Naive thymus-derived CD8-positive, alpha-beta T cell (primary cell): ENCODE measurements at regions not wholly inside any gene's neighbourhood (a gene's known extent, or its start where the extent isn't known, plus 50 kb on each side); places are given as distances from the start of the nearest gene placed in this dataset.
A peak's percentile ranks its signal among the peaks of the same experiment; 100 is the strongest.
"Not testable (repeated sequence)": the region's sequence is repeated elsewhere in the genome, so short reads cannot be mapped to it uniquely, and the experiment has no call there.

Source experiments
- ATAC-seq, 2 donors: fragments of 150-1000 bp; cut with Tn5 transposase in 1 of 2; sonication (Bioruptor Pico), chemical (Tn5 transposase) in 1 of 2; 1 replicate in 1 of 2; 2 replicates in 1 of 2; pipeline ENCODE4 v1.10.0; 2021; ENCODE audit warnings: mild to moderate bottlenecking in 2 of 2, moderate library complexity in 2 of 2
- POLR2A ChIA-PET: fragments of 350-600 bp; sonication (Branson Sonifier 250); formaldehyde crosslinking; loops from one replicate; lab custom pipeline; 2021; ENCODE audit warnings: antibody characterized with exemption; lab: Charles Lee
- DNase-seq, 10 donors: peaks; one replicate each; pipeline versions ENCODE4 v3.0.0 to v3.0.0-alpha.2; 2020 to 2022
- H3K27ac Mint-ChIP-seq, 10 donors: one replicate each; pipeline ENCODE4 v1.8.0; 2020 to 2022; ENCODE audit warnings: mild to moderate bottlenecking in 10 of 10, mixed read lengths in 10 of 10, moderate library complexity in 4 of 10, inconsistent platforms in 1 of 10
- H3K27me3 Mint-ChIP-seq, 5 donors: one replicate each; pipeline ENCODE4 v1.8.0; 2021 to 2022; ENCODE audit warnings: mixed read lengths in 5 of 5
- H3K36me3 Mint-ChIP-seq, 3 donors: one replicate each; pipeline ENCODE4 v1.8.0; 2020 to 2022; ENCODE audit warnings: mixed read lengths in 3 of 3, mild to moderate bottlenecking in 2 of 3, inconsistent platforms in 1 of 3
- H3K4me1 Mint-ChIP-seq, 4 donors: one replicate each; pipeline ENCODE4 v1.8.0; 2021 to 2022; ENCODE audit warnings: mixed read lengths in 4 of 4
- H3K4me3 Mint-ChIP-seq, 10 donors: one replicate each; pipeline ENCODE4 v1.8.0; 2020 to 2022; ENCODE audit warnings: mild to moderate bottlenecking in 10 of 10, mixed read lengths in 10 of 10, moderate library complexity in 6 of 10, inconsistent platforms in 1 of 10
- H3K9me3 Mint-ChIP-seq, 9 donors: one replicate each; pipeline ENCODE4 v1.8.0; 2020 to 2022; ENCODE audit warnings: mixed read lengths in 9 of 9, mild to moderate bottlenecking in 3 of 9, inconsistent platforms in 1 of 9, moderate library complexity in 1 of 9

DNA sequence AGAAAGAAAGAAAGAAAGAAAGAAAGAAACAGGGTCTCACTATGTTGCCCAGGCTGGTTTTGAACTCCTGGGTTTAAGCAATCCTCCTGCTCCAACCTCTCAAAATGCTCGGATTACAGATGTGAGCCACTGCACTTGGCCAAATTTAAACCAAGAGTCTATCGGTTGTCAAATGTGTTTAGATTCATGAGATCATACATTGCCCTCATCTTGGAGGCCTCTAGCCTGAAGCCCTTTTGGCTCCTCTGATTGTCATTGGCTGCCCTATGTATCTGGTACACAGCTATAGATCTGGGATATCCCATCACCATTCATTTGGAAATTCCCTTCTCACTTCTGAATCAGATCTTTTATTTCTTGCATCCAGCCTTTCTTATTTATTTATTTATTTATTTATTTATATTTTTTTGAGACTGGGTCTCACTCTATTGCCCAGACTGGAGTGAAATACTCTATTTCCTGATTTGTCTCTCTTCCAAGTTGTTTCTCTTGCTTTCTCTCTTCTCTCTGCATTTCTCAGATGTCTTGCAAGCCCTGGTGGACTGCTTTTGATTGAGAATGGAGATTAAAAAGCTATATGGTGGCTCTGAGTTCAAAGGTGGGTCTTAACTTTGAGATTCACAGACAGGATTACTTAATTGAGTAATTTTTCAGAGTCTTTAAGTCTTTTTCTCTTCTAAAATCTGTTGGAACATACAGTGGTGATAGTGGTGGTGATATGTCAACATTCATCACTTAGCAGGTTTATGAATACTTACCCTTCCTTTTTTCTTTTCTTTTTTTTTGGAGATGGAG lies 121.9 kb downstream of the GJA1 start:
- Mint-ChIP-seq H3K36me3 (no peaks in the 10 kb centered on the region), H3K4me1 (no peaks in the 10 kb centered on the region), H3K4me3 (no peak overlapping the region), H3K9me3 (peaks cover 0 to 5% (median 0%) of the 10 kb centered on the region in 9 donors), H3K27ac (no peak overlapping the region), H3K27me3 (peaks cover 0 to 3% (median 0%) of the 10 kb centered on the region in 5 donors)
- POLR2A ChIA-PET = no interaction called here
- no peak for ATAC-seq
- DNase-seq = no peak

DNA sequence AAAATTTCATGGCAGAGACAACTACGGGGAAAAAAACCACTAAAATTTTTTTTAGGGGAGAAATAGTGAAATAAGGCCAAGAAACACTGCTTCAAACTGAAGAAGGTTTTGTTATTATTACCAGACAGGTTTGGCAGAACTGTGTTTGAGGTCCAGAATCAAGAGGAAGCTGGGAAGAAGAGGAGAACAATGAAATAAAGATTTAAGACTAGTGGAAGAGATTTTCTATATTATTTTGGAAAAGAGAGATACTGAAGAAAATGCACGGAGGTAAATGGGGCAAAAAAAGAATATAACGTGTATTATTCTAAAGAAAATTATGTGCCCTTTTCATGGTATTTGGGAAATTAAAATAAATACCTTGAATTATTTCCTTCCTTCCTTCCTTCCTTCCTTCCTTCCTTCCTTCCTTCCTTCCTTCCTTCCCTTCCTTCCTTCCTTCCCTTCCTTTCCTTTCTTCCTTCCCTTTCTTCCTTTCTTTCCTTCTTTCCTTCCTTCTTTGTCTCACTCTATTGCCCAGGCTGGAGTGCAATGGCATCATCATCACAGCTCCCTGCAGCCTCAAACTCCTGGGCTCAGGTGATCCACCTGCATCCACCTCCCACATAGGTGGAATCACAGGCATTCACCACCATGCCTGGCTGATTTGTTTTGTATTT lies 124.3 kb downstream of the GJA1 start:
- Mint-ChIP-seq H3K27me3 (peaks cover 0 to 3% (median 0%) of the 10 kb centered on the region in 5 donors), H3K4me1 (no peaks in the 10 kb centered on the region), H3K36me3 (peaks cover 0 to 10% (median 6%) of the 10 kb centered on the region in 3 donors), H3K9me3 (peaks cover 4 to 21% (median 16%) of the 10 kb centered on the region in 9 donors), H3K27ac (peak overlapping the region in 2 of 10 donors; percentile 18 to 37), H3K4me3 (no peak overlapping the region)
- POLR2A ChIA-PET = no interaction called here
- ATAC-seq (no peak), DNase-seq (no peak)

DNA sequence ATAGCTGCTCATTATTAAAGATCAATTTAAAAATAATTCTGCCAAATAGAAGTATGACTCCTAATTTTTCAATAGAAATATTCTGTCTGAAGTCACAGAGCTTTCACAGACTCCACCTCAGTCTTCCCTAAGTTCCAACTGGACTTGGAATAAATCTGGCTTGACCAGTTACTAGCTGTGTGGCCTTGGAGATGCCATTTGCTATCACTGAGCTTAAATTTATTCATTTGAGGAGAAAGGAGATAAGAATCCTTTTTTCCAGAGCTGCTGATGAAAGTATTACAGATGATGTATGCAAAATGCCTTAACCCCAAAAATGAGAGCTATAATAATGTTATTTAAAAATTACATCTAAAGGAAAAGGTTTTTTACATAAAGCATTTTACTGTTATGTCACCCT lies 125.0 kb downstream of the GJA1 start:
- H3K36me3 Mint-ChIP-seq = peaks cover 0 to 13% (median 9%) of the 10 kb centered on the region in 3 donors
- DNase-seq = no peak
- no peaks in the 10 kb centered on the region for H3K4me1 Mint-ChIP-seq
- peaks cover 5 to 28% (median 20%) of the 10 kb centered on the region in 9 donors for H3K9me3 Mint-ChIP-seq
- no peak for ATAC-seq
- H3K4me3 Mint-ChIP-seq = no peak overlapping the region
- H3K27ac Mint-ChIP-seq = no peak overlapping the region
- POLR2A ChIA-PET = no interaction called here
- peaks cover 0 to 3% (median 0%) of the 10 kb centered on the region in 5 donors for H3K27me3 Mint-ChIP-seq

DNA sequence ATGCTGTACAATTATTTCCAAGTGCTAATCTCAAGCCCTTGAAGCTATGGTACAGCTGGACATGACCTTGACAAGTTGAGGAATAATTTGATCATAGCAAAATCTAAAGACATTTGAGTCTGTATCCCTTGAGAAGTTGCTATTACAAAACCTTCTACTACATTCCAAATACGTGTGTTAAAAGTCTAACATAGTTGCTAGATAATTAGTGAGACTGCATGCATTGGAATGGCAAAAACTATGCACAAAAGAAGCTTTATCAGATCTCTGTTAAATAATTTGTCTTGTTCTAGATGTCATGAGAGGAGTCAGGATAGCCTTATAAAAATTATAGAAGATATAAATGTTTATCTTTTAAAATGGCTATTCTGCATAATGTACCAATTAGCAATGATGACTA lies 127.8 kb downstream of the GJA1 start:
- DNase-seq = no peak
- no peak overlapping the region for H3K4me3 Mint-ChIP-seq
- peaks cover 0 to 3% (median 0%) of the 10 kb centered on the region in 5 donors for H3K27me3 Mint-ChIP-seq
- H3K4me1 Mint-ChIP-seq = no peaks in the 10 kb centered on the region
- H3K9me3 Mint-ChIP-seq = peaks cover 5 to 31% (median 20%) of the 10 kb centered on the region in 9 donors
- no peak overlapping the region for H3K27ac Mint-ChIP-seq
- POLR2A ChIA-PET = no interaction called here
- peaks cover 0 to 13% (median 9%) of the 10 kb centered on the region in 3 donors for H3K36me3 Mint-ChIP-seq
- no peak for ATAC-seq

DNA sequence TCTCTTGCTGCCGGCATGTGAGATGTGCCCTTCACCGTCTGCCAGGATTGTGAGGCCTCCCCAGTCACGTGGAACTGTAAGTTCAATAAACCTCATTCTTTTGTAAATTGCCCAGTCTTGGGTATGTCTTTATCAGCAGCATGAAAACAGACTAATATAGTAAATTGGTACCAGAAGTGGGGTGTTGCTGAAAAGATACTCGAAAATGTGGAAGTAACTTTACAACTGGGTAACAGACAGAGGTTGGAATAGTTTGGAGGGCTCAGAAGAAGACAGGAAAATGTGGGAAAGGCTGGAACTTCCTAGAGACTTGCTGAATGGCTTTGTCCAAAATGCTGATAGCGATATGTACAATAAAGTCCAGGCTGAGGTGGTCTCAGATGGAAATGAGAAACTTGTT lies 129.1 kb downstream of the GJA1 start:
- H3K27me3 Mint-ChIP-seq, ATAC-seq, H3K27ac Mint-ChIP-seq, DNase-seq, POLR2A ChIA-PET, H3K4me3 Mint-ChIP-seq, H3K4me1 Mint-ChIP-seq: not testable (repeated sequence)
- peaks cover 0 to 18% (median 13%) of the 10 kb centered on the region in 3 donors for H3K36me3 Mint-ChIP-seq
- H3K9me3 Mint-ChIP-seq = peaks cover 5 to 41% (median 20%) of the 10 kb centered on the region in 9 donors

DNA sequence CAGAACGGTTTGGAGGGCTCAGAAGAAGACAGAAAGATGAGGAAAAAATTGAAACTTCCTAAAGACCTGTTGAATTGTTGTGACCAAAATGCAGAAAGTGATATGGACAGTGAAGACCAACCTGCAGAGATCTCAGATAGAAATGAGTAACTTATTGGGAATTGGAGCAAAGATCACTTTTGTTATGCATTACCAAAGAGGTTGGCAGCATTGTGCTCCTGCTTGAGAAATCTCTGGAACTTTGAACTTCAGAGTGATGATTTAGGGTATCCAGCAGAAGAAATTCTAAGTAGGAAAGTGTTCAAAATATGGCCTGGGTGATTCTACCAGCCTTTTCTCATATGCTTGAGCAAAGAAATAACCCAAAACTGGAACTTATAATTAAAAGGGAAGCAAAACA lies 136.0 kb downstream of the GJA1 start:
- H3K9me3 Mint-ChIP-seq = peaks cover 0 to 28% (median 12%) of the 10 kb centered on the region in 9 donors
- ATAC-seq (no peak), DNase-seq (no peak)
- no peak overlapping the region for H3K27ac Mint-ChIP-seq
- peaks cover 0 to 5% (median 0%) of the 10 kb centered on the region in 5 donors for H3K27me3 Mint-ChIP-seq
- POLR2A ChIA-PET = no interaction called here
- H3K36me3 Mint-ChIP-seq = peaks cover 0 to 17% (median 14%) of the 10 kb centered on the region in 3 donors
- H3K4me1 Mint-ChIP-seq = peaks cover 10 to 13% (median 11%) of the 10 kb centered on the region in 4 donors
- no peak overlapping the region for H3K4me3 Mint-ChIP-seq

DNA sequence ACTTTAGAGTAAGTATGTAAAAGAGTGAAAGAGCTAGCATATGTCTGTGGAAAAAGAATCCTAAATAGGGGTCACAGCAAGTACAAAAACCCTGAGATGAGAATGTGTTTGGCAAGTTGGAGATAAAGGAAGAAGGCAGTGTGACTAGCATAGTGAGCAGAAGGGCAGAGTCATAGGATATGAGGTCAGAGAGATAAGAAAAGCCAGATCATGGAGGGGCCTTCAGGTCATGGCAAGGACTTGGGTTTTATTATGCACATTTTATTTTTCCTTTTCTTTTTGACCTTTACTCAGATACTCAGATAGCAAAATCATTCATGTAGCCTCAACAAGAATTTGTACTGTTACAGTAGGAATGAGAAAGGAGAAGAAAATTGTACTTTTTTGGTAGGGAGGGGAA lies 138.0 kb downstream of the GJA1 start:
- POLR2A ChIA-PET = no interaction called here
- Mint-ChIP-seq H3K27ac (peak overlapping the region in 2 of 10 donors; percentile 21 to 23), H3K36me3 (peaks cover 0 to 17% (median 14%) of the 10 kb centered on the region in 3 donors), H3K4me3 (peak overlapping the region in 5 of 10 donors; percentile 15 to 49 (median 21)), H3K9me3 (peaks cover 0 to 28% (median 12%) of the 10 kb centered on the region in 9 donors), H3K4me1 (peaks cover 10 to 13% (median 11%) of the 10 kb centered on the region in 4 donors), H3K27me3 (peaks cover 0 to 5% (median 0%) of the 10 kb centered on the region in 5 donors)
- DNase-seq (no peak), ATAC-seq (no peak)

DNA sequence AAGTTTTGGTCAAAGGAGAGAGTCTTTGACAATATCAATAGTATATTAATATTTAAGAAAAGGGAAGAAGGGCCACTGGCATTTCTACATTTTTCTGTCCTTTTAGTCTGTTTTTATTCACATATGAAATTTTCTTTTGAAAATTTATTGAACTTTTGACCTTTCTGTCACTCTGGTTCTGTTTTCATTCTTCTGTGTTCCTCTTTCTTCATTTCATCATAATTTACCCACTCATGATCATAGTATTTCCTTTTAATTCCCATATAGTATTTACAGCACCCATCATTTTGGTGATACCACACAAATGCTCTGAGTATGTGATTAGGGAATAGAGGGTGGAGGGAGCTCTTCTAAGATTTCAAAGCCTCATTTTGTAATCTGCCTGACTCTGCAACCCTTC lies 142.8 kb downstream of the GJA1 start:
- Mint-ChIP-seq H3K4me3 (no peak overlapping the region), H3K27ac (no peak overlapping the region), H3K36me3 (no peaks in the 10 kb centered on the region), H3K4me1 (peaks cover 10 to 13% (median 12%) of the 10 kb centered on the region in 4 donors), H3K9me3 (no peaks in the 10 kb centered on the region), H3K27me3 (no peaks in the 10 kb centered on the region)
- POLR2A ChIA-PET = no interaction called here
- ATAC-seq (no peak), DNase-seq (no peak)

DNA sequence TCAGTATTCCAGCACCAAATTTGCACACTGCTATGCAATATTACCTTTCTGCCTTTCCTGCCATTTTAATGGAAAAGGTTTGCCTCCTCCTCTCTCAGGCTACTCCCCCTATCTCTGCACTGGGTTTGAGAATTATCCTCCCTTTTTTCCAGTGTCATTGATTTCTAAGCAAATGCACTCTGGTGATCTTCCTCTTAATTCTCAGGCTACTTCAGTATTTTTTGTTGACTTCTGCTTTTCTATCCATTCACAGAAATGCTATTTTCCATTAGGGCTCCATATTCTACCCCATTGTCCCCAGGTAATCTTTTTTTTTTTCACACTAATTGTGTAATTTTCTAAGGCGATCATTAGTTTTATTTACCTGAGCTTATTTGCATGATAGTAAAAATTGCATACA lies 144.0 kb downstream of the GJA1 start:
- H3K36me3 Mint-ChIP-seq = no peaks in the 10 kb centered on the region
- no peak overlapping the region for H3K4me3 Mint-ChIP-seq
- H3K9me3 Mint-ChIP-seq = no peaks in the 10 kb centered on the region
- no peak overlapping the region for H3K27ac Mint-ChIP-seq
- H3K27me3 Mint-ChIP-seq = no peaks in the 10 kb centered on the region
- H3K4me1 Mint-ChIP-seq = peaks cover 0 to 3% (median 1%) of the 10 kb centered on the region in 4 donors
- ATAC-seq (no peak), DNase-seq (no peak)
- POLR2A ChIA-PET = no interaction called here

DNA sequence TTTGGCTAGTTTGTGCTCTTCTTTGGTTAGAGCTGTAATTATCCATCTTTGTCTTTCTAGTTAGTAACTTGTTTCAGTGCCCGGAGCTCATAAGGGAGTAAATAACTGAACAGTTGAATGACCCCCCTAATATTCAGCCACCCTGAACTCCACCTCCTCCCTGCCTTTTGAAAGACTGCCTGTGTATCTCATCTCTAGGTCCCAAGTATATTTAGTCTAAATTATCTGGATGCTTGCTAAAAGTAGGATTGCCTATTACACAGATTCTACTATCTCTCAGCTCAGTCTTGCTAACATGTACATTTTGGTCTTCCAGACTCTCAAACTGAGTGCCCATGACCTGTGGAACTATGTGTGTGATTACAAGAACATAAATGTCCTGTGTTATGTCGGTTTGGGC lies 145.9 kb downstream of the GJA1 start:
- Mint-ChIP-seq H3K27me3 (no peaks in the 10 kb centered on the region), H3K4me3 (no peak overlapping the region), H3K27ac (peak overlapping the region in 1 of 10 donors; percentile 50), H3K4me1 (peaks cover 0 to 3% (median under 1%) of the 10 kb centered on the region in 4 donors), H3K36me3 (no peaks in the 10 kb centered on the region), H3K9me3 (no peaks in the 10 kb centered on the region)
- POLR2A ChIA-PET = no interaction called here
- ATAC-seq (no peak), DNase-seq (no peak)

DNA sequence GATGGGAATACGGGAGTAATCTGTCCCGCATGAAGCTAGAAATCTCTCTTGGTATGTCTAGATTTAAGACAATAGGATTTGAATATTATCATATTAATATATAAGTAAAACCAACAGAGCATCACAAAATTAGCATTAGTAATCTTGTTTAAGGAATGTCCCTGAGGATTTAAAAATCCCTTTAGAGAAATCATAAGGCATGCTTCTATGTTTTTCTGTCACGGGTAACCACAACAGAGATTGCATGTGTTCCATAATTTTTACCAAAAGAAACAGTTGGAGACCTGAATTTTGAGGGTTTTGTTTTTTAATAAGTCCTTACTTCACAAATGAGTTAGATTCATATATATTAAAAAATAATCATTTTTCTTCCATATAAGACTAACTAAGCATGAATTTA lies 146.8 kb downstream of the GJA1 start:
- ATAC-seq (no peak), DNase-seq (no peak)
- no peaks in the 10 kb centered on the region for H3K9me3 Mint-ChIP-seq
- POLR2A ChIA-PET = no interaction called here
- no peak overlapping the region for H3K27ac Mint-ChIP-seq
- H3K27me3 Mint-ChIP-seq = no peaks in the 10 kb centered on the region
- no peaks in the 10 kb centered on the region for H3K36me3 Mint-ChIP-seq
- H3K4me3 Mint-ChIP-seq = no peak overlapping the region
- H3K4me1 Mint-ChIP-seq = peaks cover 0 to 3% (median under 1%) of the 10 kb centered on the region in 4 donors

DNA sequence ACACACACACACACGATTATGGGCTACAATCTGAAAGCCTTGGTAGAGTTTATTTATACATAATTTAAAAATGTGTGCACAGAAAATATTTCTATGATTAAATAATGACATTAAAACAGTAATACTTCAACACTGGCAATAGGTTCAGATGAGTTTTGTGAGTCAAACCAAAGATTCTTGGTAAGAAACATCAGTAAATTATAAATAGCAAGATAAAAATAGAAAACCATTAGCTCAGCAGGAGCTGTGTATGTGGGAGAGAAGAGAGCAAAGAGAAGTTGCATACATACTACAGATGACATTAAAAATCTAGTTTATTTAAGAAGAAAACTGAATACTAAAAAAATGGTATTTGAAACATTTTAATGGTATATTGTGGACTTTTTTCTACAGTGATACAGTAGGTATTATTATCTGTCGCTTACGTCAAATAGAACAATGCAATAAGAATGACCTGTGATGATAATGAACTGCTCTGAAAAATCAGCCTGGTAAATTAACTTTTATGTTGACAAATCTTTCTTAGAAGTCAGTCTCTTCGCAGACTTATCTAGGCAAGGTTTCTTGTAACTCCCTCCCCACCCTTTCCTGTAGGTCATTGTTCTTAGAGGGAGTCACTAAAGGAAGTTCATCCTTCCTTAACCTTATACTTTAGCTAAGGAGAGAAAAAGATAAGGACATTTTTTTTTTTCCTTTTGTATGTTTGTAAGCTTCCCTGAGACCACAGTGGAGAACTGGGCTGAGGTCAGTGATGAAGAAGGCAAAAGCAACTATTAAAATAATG lies 149.3 kb downstream of the GJA1 start:
- peaks cover 0 to 5% (median under 1%) of the 10 kb centered on the region in 4 donors for H3K4me1 Mint-ChIP-seq
- DNase-seq = no peak
- H3K27ac Mint-ChIP-seq = peak overlapping the region in 1 of 10 donors; percentile 5
- no peaks in the 10 kb centered on the region for H3K27me3 Mint-ChIP-seq
- no peak for ATAC-seq
- peaks cover 0 to 2% (median 0%) of the 10 kb centered on the region in 9 donors for H3K9me3 Mint-ChIP-seq
- no peak overlapping the region for H3K4me3 Mint-ChIP-seq
- POLR2A ChIA-PET = no interaction called here
- H3K36me3 Mint-ChIP-seq = no peaks in the 10 kb centered on the region
